Suppressor macrophage treated with lipopolysaccharide for 4 hours (primary cell): ENCODE measurements at regions not wholly inside any gene's neighbourhood (a gene's known extent, or its start where the extent isn't known, plus 50 kb on each side); places are given as distances from the start of the nearest gene placed in this dataset.

Experiments
- DNase-seq: peaks from one replicate; pipeline ENCODE4 v3.0.0-alpha.2; 2020

DNA sequence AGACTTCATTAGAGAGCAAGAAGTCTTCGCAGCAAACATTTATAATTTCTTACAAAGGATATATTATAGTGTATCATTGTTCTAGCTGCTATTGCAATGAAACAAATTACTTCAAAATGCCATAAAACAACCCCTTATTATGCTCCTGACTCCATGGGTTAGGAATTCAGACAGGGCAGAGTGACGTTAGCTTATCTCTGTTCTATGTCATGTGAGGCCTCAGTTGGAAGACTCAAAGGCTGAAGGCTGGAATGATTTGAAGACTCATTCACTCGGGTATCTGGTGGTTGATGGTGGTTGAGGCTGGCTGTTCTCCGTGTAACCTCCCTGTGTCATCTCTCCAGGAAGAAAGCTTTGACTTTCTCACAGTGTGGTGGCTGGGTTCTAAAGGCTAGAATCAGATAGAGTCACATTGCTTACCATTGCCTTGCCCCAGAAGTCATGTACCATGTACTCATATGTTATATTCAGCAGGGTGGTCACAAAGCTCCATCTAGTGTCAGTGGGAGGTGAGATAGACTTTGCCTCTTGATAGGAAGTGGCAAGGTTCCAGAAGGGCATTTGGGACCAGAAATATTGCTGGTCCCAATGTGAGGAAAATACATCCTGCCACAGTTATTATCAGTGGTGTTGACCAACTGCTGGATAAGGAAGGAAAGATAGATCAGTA is 226.9 kb downstream of the TMEM38B start:
- DNase-seq, result no peak

DNA sequence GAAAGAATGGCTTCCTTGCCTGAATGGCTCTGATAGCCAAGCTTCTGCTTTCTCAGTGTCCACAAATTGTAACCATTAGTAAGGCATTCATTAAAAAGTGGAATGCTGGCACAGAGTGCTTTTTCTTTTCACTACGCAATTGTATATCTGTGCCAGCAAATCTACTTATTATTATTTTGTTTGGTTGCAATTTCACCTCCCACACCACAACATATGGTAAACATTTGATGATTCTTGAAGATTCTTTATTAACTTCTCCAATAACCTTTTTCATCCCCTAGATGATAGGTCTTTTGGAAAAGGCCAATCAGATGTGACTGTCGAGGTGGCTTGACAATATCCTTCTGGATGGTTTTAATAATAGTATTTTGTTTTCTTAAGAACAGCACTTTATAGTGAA is 234.1 kb downstream of the TMEM38B start:
- no peak for DNase-seq

DNA sequence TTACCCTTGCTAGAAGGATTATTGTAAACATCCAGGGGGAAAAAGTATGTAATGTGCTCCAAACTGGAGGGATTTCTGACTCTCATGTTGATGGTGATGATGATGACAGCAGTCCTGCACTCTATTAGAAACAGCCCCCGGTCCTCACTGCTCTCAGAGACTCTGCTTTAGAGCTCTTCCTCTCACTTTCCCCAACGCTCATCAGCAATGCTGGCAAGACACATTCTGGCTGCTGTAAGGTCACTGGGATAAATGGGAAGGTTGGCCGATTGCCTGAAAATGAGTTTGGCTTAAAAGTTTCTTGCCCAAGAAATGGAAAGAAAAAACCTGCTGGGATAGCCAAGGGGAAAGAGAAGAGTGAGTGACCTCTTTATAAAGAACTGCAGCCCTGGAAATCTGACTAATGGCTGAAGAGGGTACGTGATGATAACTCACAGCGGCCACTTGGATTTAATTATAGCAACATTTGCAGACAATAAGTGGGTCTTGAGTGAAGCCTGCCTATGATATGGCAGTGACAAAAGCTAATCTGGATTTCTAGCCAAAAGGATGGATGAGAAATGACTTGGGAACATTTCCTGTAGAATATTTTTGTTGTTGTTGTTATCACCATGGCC is 235.8 kb downstream of the TMEM38B start:
- no peak for DNase-seq

DNA sequence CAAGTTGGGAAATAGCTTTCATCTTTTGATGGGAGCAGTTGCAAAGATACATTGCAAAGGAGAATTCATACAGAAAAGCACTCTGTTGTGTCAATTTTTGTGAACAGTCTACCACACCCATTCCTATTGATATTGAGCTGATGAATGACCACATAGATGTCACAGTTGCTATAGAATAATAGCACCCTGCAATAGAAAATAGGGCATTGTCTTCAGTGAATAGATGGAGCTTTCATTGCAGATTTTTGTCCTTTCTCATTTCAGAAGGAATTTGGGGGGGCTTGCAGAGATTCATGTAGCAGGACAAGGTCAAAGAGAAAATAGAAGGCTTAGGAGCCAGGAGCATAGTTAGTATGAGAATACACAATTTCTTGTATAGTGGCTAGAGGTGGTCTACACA is 237.9 kb downstream of the TMEM38B start:
- DNase-seq, result no peak

DNA sequence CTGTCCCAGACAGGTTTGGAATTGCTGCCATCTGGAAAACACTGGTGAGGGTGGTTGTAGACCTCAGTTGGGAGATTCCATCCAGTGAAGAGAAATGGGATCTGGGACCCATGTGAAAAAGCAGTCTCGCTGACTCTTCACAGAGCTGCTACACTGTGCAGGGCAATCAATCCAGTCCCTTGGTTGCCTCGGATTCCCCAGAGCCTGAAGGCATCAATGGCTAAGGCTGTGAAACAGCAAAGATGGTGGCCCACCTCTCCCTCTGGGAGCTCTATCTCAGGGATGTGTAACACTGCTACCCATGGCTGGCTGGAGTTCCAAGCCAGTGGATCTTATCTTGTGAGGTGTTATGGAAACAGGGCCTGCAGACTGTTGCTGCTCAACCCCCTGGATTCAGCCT is 256.1 kb downstream of the TMEM38B start:
- DNase-seq, result no peak

DNA sequence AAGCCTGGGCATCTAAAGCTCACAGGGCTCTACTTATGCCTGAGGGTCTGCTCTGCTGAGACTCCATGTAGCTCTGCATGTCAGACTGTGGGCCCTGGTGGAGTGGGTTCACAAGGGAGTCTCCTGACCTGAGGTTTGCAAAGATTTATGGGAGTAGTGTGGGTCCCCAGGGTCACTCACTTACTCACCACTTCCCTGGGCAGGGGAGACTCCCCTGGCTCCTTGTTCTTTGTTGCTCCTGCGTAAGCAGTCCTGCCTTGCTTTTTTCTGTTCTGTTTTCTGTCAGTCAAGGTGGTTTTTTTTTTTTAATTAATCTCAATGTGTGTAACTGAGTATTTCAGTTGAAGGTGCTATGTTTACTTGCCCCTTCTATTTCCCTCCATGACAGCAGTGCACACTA is 256.6 kb downstream of the TMEM38B start:
- no peak for DNase-seq

DNA sequence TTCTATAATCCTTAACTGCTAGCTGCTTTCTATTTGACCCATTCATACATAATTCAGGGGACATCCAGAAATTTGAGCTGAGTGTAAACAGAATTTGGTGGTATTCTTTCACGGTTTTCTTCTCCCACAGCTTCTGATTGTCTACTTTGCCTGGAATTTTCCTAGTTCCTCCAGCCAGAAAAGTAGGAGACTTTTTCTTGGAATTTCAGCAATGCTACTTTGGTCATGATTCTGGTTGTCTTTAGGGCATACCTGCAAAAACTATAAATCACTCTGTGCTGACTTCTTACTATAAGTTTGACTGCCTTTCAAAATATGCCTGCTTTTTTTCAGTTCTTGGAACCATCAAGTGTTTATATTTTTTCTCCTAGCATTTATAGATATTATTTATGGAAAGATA is 260.2 kb downstream of the TMEM38B start:
- no peak for DNase-seq

DNA sequence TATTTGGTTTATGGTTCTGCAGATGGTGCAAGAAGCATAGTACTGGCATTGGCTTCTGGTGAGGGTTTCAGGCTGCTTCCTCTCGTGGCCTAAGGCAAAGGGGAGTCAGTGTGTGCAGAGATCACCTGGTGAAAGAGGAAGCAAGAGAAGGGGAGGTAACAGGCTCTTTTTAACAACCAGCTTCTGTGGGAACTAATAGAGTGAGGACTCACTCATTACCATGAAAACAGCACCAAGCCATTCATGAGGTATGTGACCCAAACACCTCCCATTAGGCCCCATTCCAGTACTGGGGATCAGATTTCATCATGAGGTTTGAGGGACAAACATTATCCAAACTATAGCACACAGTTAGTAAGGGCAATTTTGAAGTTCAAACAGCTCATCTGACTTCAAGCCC is 263.5 kb downstream of the TMEM38B start:
- DNase-seq, result no peak

DNA sequence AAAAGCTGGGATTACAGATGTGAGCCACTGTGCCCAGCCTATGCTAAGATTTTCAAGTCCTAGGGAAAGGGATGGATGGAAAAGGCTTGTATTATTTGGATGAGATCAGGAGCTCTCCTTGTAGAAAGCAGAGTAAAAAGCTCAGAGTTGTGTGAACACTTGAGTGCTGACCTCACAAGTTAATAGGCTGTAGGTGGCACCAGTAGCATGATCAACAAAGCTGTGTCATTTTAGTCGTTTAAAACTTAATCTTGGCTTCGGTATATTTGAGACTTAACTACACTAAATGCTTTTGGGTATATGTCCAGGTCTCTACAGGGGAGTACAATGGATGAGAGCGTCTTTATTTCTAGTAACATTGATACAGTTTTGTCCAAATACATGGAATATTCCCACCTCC is 264.2 kb downstream of the TMEM38B start:
- DNase-seq, result no peak

DNA sequence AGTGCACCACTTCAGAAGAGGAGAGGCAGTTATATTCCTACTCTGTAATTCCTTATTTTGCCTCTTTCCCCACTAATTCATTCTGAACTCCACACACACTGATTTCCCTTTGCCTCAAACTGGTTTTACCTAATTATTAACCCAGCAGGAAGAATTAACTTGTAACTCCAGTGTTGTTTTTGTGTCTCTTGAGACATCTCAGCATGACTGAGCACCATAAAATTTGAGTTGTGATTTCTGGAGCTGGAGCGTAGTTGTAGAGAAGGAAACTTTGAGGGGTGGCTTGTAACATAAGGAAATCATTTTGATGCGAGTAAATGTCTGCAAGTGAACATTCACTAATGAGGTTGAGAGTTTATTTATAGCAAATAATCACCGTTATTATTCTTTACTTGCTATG is 265.2 kb downstream of the TMEM38B start:
- DNase-seq, result no peak

DNA sequence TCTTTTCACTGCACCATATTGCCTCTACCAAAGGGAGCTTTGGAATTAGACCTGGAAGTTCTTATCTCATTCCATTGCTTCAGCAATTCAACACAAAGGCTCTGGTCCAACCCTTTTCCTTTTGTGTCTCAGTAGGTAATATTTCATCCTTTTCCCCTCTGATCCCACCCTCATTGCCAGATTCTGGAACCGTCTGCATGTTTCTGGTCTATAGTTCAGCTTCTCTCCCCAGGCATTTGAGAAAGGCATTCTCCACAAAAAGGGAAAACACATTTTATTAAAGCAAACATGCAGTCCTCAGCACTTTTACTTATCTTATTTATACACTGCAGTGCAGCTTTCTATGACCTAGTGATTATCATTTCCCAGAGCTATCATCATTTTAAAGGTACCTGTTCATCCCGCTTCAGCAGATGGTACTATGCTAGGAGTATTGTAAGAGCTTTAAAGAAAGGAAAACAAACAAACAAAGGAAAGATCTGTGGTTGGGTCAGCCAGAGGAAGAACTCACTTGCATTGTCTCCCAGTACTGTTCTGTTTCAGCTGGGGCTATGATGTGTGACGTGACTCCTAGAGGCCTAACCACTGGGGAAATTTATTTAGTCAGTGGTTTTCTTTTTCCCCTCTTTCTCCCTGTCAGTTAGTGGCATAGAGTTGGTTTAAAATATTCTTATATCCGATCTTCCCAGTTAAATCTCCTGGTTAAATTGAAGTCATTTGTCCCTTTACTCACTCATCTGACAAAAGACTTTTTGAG is 269.2 kb downstream of the TMEM38B start:
- no peak for DNase-seq

DNA sequence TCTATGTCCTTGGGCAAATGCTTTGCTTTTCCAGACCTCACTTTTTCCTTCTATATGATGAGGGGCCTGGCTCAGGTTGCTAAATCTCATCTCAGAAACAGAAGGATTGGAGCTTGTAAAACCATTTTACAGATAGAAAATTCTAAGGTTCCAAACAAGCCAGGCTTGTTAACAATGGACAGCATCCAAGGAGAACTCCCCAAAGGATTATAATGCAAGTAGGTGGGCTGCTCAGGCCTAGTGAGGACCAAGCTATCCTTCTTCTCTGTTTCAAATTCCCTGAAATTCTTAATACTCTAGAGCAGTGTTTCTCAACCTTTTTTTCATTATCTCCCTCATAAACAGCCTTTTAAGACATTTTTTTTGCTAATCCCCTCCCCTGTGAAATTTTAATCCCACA is 269.8 kb downstream of the TMEM38B start:
- no peak for DNase-seq

DNA sequence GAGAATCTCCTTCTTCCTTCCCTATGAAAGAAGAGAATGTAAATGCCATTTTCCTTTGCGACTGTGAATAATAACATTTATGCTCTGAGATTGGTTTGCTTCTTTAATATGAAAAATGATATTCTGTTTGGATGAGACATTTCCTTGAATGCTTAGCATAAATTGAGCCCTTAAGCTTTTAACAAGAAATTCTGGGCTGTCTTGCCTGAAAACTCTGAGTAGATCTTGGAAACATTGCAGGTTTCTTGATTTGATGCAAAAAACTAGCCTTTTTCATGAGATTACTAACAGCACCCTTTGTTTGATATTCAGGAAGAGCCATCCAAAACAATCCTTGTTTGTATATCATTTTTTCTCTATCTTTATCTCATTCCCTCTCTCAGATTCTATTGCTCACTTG is 272.5 kb downstream of the TMEM38B start:
- DNase-seq, result no peak

DNA sequence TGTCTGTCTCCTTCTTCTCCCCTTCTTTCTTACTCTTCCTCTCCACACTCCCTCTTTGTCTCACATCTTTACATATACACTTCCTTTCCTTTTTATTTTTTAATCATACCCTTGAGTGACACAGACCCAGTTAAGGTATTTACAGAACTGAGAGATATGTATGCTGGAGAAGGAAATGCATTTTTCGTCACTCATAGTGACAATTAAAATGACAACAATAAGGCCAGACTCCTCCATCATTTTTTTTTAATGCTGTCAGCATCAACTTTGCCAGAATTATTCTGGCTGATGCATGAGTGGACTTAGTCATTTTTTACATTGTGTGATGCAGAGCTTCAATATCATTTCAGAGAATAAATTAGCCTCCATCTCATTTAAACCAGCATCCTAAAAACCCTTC is 272.9 kb downstream of the TMEM38B start:
- no peak for DNase-seq

DNA sequence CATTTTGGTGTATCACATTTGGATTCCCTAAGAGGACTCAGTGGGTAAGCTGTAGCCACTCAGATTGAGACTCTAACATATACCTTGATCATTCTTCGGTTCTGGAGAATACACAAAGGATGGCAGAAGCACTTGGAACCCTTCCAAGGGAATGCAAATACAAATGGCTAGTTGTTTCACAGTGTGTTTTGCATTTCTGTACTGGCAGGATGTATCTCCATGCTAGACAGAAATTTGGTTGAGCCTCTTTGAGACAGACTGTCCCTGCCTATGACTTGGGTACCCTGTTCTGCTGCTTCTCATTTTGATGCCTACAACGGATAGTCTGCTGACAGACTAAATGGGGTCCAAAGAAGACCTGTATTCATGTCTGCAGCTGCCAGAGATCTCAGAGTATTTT is 273.5 kb downstream of the TMEM38B start:
- DNase-seq, result no peak

DNA sequence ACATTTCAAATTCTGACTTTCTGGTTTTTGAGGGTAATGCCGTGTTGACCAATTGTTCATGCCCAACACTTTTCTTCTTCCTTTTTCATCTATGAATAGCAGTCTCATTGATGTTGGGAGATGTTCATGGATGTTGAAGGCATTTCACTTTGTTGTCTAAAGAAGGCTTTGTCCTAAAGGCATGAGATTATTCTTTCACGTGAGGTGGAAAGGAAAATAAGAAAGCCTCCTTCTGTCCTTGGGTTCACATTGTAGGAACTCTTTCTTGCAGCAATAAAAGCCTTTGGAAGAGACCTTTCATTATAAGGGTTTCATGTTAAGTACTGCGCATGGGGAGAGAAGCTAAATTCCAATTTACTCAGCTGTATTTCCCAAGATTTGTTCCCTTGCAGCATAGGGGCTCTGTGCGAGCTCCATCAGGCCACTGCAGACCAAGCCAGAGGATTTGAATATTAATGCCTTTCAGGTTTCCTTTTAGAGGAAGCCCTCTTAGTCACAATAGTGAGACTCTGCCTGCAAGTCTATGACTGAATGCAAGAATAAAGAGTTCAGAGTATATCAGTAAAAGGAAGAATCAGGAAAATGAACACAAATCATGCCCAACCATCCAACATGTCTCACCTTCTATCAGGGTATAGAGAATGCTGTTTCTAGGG is 274.6 kb downstream of the TMEM38B start:
- no peak for DNase-seq

DNA sequence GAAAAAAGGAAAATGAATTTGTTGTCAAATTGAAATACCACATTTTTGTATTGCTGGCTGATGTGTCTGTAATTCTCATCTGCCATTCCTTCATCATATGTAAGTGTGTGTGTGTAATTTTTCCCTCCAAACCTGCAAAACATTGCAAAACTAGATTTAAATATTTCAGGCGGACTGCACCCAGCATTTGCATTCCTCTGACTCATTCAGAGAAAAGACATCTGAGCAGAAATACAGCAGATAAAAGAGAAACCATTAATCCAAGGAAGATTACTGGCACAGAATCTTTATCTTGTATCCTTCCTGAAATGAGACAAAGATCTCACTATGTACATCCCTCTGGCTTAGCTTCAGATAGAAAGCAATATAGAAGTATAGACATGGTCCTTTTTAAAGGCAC is 275.3 kb downstream of the TMEM38B start:
- DNase-seq, result no peak

DNA sequence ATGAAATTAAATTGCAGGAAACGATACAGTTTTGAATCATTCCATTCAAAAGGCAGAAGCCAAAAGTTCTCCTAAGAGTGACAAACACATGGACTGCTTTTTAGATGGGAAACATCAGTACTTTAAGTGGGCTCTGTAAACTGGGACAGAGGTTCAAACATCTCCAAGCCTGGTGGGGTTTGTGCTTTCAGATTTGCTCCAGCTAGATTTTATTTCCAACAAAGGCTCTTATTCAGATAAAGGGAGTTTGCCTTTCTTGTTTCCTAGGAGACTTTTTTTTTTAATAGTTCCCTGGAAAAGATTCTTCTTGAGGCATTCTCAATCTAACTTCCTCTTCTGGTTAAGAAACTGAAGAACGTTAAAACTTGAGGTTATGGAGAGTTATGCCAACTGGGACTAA is 277.6 kb downstream of the TMEM38B start:
- DNase-seq, result no peak

DNA sequence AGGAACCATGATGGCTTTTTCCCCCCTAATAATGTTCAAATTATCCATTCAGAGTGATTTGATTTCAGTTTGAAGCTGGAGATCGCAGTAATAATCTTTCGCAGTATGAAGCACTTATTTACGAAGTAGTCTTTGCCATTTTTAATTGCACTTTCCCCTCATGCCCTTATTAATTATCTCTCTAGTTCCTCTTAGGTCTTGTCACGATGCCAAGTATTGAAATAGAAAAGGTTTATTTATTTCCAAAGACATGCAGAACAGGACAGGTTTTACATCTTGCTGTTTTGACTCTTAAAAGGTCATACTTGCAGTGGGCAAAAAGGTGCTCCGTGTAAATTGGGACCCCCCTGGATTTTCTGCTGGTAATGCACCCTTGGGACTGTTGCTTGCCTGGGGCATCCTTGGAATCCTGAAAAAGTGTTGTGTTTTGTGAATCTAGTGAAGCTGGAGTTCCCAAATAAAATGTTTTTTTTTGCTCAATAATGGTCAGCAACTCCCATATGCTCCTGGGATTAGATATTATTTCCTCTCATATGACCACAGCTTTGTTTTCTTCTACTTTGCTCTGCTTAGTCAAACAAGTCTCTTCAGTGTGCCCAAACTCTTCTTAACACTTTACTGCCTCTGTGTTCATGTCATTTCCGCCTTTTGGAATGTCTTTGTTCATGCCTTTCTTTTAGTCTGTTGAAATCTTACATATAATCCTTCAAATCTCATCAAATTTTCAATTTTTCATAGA is 278.3 kb downstream of the TMEM38B start:
- no peak for DNase-seq

DNA sequence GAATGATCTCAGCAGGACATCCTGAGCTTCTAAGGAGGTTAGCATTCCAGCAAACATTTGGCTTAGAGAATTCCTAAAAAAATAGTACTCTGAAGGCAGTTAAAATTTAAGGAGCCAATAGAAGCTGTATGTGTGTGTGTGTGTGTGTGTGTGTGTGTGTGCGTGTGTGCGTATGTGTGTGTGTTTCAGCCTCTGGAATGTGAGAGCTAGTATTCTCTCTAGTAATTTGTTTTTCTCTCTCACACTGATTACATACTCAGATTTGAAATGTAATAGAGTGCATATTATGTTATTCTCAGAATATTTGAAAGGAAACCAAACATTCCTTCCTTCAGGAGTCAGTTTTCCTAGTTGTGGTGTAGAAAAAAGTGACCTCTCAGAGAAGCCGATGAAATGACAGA is 279.6 kb downstream of the TMEM38B start:
- DNase-seq, result no peak

DNA sequence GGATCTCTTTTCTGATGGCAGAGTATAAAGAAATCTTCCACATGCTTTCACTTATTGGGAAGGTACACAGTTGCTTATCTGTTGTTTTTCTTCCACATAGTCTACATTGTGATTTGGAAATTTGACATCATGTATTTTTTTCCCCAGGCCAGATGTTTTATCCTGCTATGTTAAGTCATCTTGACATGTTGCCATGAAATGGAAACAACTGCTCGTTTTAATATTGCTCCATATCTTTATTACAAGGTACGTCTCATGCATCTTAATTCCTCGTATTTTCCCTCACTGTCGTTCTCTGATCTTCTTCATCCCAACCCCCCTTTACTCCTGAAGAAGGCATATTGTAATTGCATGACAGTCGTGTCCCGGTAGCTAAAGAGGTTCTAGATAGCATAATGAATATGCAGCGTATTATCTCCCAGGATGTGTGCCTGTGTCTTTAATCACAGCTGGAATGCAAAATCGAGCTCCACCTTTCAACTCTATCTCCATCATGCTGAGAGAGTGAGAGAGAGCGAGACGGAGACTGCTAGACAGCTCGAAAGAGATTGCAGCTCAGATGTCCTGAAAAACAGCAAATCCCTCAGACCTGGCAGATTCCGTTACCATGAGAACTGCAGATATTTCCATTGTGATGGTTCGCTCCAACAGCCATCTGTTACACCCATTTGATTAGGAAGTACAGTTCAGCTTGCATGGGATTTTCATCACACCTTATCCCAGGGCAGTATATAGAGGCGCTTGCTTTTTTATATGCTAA is 281.7 kb downstream of the TMEM38B start:
- no peak for DNase-seq

DNA sequence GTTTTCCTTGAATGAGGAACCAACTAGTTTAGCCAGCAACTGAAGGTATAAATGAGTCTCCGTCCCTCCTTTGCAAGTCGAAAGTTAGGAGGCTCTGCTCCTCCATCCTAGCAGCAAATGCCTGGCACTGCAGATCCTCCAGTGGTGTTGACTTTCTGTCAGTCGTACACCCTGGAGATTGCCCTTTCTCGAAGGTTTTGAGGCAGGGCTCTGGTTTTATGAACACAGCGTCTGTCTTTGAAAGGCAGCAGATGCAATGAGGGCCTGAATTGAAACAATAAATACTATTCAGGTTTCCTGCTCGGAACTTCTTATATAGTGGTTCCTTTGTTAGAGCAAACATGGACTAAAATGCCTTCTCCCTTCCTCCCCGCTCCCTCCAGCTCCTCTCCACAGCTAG is 284.0 kb downstream of the TMEM38B start:
- no peak for DNase-seq
